Trophoblast cell (in vitro differentiated cells and primary cell): ENCODE measurements at regions not wholly inside any gene's neighbourhood (a gene's known extent, or its start where the extent isn't known, plus 50 kb on each side); places are given as distances from the start of the nearest gene placed in this dataset.

ENCODE experiments used
- DNase-seq, 2 donors: peaks; one replicate each; pipeline ENCODE4 v3.0.0-alpha.2; 2016
- H2AFZ ChIP-seq: 2 replicates; pipeline ENCODE4 v1.6.1; 2013; ENCODE audit warnings: low read length, moderate library complexity, mild to moderate bottlenecking; ENCODE audit not compliant: insufficient read depth, poor library complexity
- H2AK5ac ChIP-seq: 2 replicates; pipeline ENCODE4 v1.6.1; 2013; ENCODE audit warnings: mild to moderate bottlenecking, low read length
- H2BK120ac ChIP-seq: 2 replicates; pipeline ENCODE4 v1.6.1; 2013; ENCODE audit warnings: low read length, mild to moderate bottlenecking, moderate library complexity; ENCODE audit not compliant: insufficient read depth, poor library complexity
- H2BK12ac ChIP-seq: 2 replicates; pipeline ENCODE4 v1.6.1; 2013; ENCODE audit warnings: mild to moderate bottlenecking, low read length, moderate library complexity
- H2BK5ac ChIP-seq: 2 replicates; pipeline ENCODE4 v1.6.1; 2013; ENCODE audit warnings: low read length, low read depth, moderate library complexity, mild to moderate bottlenecking; ENCODE audit not compliant: poor library complexity
- H3K14ac ChIP-seq: 2 replicates; pipeline ENCODE4 v1.6.1; 2013; ENCODE audit warnings: mild to moderate bottlenecking, low read length
- H3K18ac ChIP-seq: 2 replicates; pipeline ENCODE4 v1.6.1; 2013; ENCODE audit warnings: mild to moderate bottlenecking, low read length
- H3K23ac ChIP-seq: 2 replicates; pipeline ENCODE4 v1.6.1; 2013; ENCODE audit warnings: low read length
- H3K27ac ChIP-seq: 2 replicates; pipeline ENCODE4 v1.5.1; 2013; ENCODE audit warnings: low read depth, mild to moderate bottlenecking, inconsistent platforms, low read length, moderate library complexity
- H3K27me3 ChIP-seq: 2 replicates; pipeline ENCODE4 v1.6.1; 2013; ENCODE audit warnings: inconsistent platforms, mild to moderate bottlenecking, low read length, moderate library complexity; ENCODE audit not compliant: insufficient read depth
- H3K36me3 ChIP-seq, 2 experiments: 1 replicate in 1 of 2; 2 replicates in 1 of 2; pipeline ENCODE4 v1.6.1; 2013; ENCODE audit warnings: low read length in 2 of 2, mild to moderate bottlenecking in 2 of 2, moderate library complexity in 1 of 2; ENCODE audit not compliant: insufficient read depth in 2 of 2, control insufficient read depth in 1 of 2
- H3K4ac ChIP-seq: 2 replicates; pipeline ENCODE4 v1.6.1; 2013; ENCODE audit warnings: low read depth, mild to moderate bottlenecking, low read length, moderate library complexity
- H3K4me1 ChIP-seq, 2 experiments: 1 replicate in 1 of 2; 2 replicates in 1 of 2; pipeline ENCODE4 v1.6.1; 2013; ENCODE audit warnings: low read length in 2 of 2, mild to moderate bottlenecking in 2 of 2, moderate library complexity in 1 of 2; ENCODE audit not compliant: insufficient read depth in 2 of 2, control insufficient read depth in 1 of 2
- H3K4me2 ChIP-seq: 2 replicates; pipeline ENCODE4 v1.6.1; 2013; ENCODE audit warnings: inconsistent platforms, mild to moderate bottlenecking, low read length, moderate library complexity
- H3K4me3 ChIP-seq: 2 replicates; pipeline ENCODE4 v1.5.1; 2013; ENCODE audit warnings: mild to moderate bottlenecking, low read depth, low read length, inconsistent platforms
- H3K79me1 ChIP-seq: one replicate; pipeline ENCODE4 v1.6.1; 2013; ENCODE audit warnings: low read length
- H3K79me2 ChIP-seq: 2 replicates; pipeline ENCODE4 v1.6.1; 2013; ENCODE audit warnings: low read length, mild to moderate bottlenecking; ENCODE audit not compliant: control insufficient read depth, insufficient read depth, poor library complexity
- H3K9ac ChIP-seq: 2 replicates; pipeline ENCODE4 v1.6.1; 2013; ENCODE audit warnings: mild to moderate bottlenecking, low read length
- H3K9me3 ChIP-seq: 2 replicates; pipeline ENCODE4 v1.6.1; 2013; ENCODE audit warnings: low read depth, mild to moderate bottlenecking, control low read depth, inconsistent platforms, low read length; ENCODE audit not compliant: insufficient read depth
- H4K12ac ChIP-seq: 2 replicates; pipeline ENCODE4 v1.6.1; 2013; ENCODE audit warnings: low read depth, mild to moderate bottlenecking, low read length, moderate library complexity
- H4K8ac ChIP-seq: 2 replicates; pipeline ENCODE4 v1.6.1; 2013; ENCODE audit warnings: low read depth, mild to moderate bottlenecking, low read length, moderate library complexity
- H4K91ac ChIP-seq: one replicate; pipeline ENCODE4 v1.6.1; 2013; ENCODE audit warnings: low read depth, mild to moderate bottlenecking, low read length, moderate library complexity
- WGBS: extraction: QIAGEN DNeasy Blood & Tissue Kit; methylation state at CpG from one replicate; pipeline ENCODE4 v1.1.7; 2013; ENCODE audit warnings: missing lambda C conversion rate; ENCODE audit not compliant: insufficient read length, insufficient coverage; ENCODE audit errors: extremely low coverage; 5-methylcytosine and 5-hydroxymethylcytosine counted together

- Histone ChIP-seq H3K9ac (no peak overlapping the region), H3K9me3 (no peaks in the 10 kb centered on the region), H3K4me3 (no peak overlapping the region), H3K79me2 (no peaks in the 10 kb centered on the region), H3K79me1 (peaks cover 11% of the 10 kb centered on the region), H3K36me3 (no peaks in the 10 kb centered on the region), H3K4me1 (peaks cover 6 to 8% of the 10 kb centered on the region in 2 experiments), H3K27me3 (no peaks in the 10 kb centered on the region), H4K12ac (no peak overlapping the region), H4K8ac (no peak overlapping the region), H2BK5ac (no peak overlapping the region), H2AFZ (no peak overlapping the region), H3K14ac (no peak overlapping the region), H3K27ac (no peak overlapping the region), H2BK120ac (no peak overlapping the region), H3K4me2 (no peak overlapping the region), H3K4ac (no peak overlapping the region), H2AK5ac (no peak overlapping the region), H4K91ac (no peak overlapping the region), H3K18ac (no peak overlapping the region), H3K23ac (no peak overlapping the region), H2BK12ac (no peak overlapping the region)
- no peak for DNase-seq
- WGBS, result no CpG with 5 or more reads among the region's 3 CpGs
Measured at GRCh38 chr18:55743736-55744135, 155.7 kb upstream of the TCF4 start.

GRCh38 chr18:55743133-55743532 lies 155.1 kb upstream of the TCF4 start:
- Histone ChIP-seq H3K4ac (no peak overlapping the region), H3K18ac (no peak overlapping the region), H3K9ac (no peak overlapping the region), H2BK12ac (peak overlapping the region; percentile 69), H3K36me3 (no peaks in the 10 kb centered on the region), H3K23ac (no peak overlapping the region), H4K8ac (no peak overlapping the region), H4K91ac (peak overlapping the region; percentile 83), H3K27me3 (no peaks in the 10 kb centered on the region), H2AK5ac (no peak overlapping the region), H3K14ac (no peak overlapping the region), H3K79me1 (peaks cover 14% of the 10 kb centered on the region), H3K9me3 (no peaks in the 10 kb centered on the region), H3K79me2 (no peaks in the 10 kb centered on the region), H3K4me2 (no peak overlapping the region), H2BK120ac (no peak overlapping the region), H3K4me3 (no peak overlapping the region), H3K4me1 (peaks cover 4 to 7% of the 10 kb centered on the region in 2 experiments), H4K12ac (no peak overlapping the region), H3K27ac (no peak overlapping the region), H2BK5ac (peak overlapping the region; percentile 36), H2AFZ (no peak overlapping the region)
- no peak for DNase-seq
- WGBS, result no CpG with 5 or more reads among the region's 2 CpGs

- Histone ChIP-seq H3K4me1 (peaks cover 5 to 14% of the 10 kb centered on the region in 2 experiments), H2BK12ac (no peak overlapping the region)
- WGBS, result no CpG with 5 or more reads among the region's 2 CpGs
Measured at GRCh38 chr18:55739488-55739887, 151.5 kb upstream of the TCF4 start.

GRCh38 chr18:55738483-55739114 lies 150.6 kb upstream of the TCF4 start:
- peak in 1 of 2 donors; percentile 14 for DNase-seq

More at GRCh38 chr18:55739488-55739887, 151.5 kb upstream of the TCF4 start:
- no peak overlapping the region for H2AK5ac ChIP-seq
- H3K36me3 ChIP-seq, result no peaks in the 10 kb centered on the region
- no peak overlapping the region for H2BK120ac ChIP-seq
- no peak overlapping the region for H3K4ac ChIP-seq
- no peak overlapping the region for H4K12ac ChIP-seq
- H3K14ac ChIP-seq, result no peak overlapping the region
- H3K23ac ChIP-seq, result no peak overlapping the region
- no peak overlapping the region for H3K9ac ChIP-seq
- H3K4me3 ChIP-seq, result no peak overlapping the region
- H3K79me2 ChIP-seq, result no peaks in the 10 kb centered on the region
- no peak for DNase-seq
- H2BK5ac ChIP-seq, result no peak overlapping the region
- H4K91ac ChIP-seq, result no peak overlapping the region
- no peak overlapping the region for H3K27ac ChIP-seq
- H4K8ac ChIP-seq, result no peak overlapping the region
- no peak overlapping the region for H2AFZ ChIP-seq
- no peaks in the 10 kb centered on the region for H3K27me3 ChIP-seq
- no peaks in the 10 kb centered on the region for H3K9me3 ChIP-seq
- peaks cover 31% of the 10 kb centered on the region for H3K79me1 ChIP-seq
- no peak overlapping the region for H3K18ac ChIP-seq
- no peak overlapping the region for H3K4me2 ChIP-seq

More at GRCh38 chr18:55738483-55739114, 150.6 kb upstream of the TCF4 start:
- no peaks in the 10 kb centered on the region for H3K27me3 ChIP-seq
- H3K9ac ChIP-seq, result no peak overlapping the region
- peak overlapping the region; percentile 95 for H3K27ac ChIP-seq
- H2AK5ac ChIP-seq, result no peak overlapping the region
- no peak overlapping the region for H3K4me2 ChIP-seq
- peak overlapping the region; percentile 76 for H2BK12ac ChIP-seq
- peak overlapping the region; percentile 47 for H4K91ac ChIP-seq
- no peaks in the 10 kb centered on the region for H3K79me2 ChIP-seq
- H3K14ac ChIP-seq, result peak overlapping the region; percentile 14
- no peak overlapping the region for H3K23ac ChIP-seq
- peak overlapping the region; percentile 27 for H3K4ac ChIP-seq
- peaks cover 5 to 14% of the 10 kb centered on the region in 2 experiments for H3K4me1 ChIP-seq
- no peak overlapping the region for H3K4me3 ChIP-seq
- no CpG with 5 or more reads among the region's 3 CpGs for WGBS
- peak overlapping the region; percentile 83 for H2BK120ac ChIP-seq
- H2BK5ac ChIP-seq, result peak overlapping the region; percentile 70
- peaks cover 36% of the 10 kb centered on the region for H3K79me1 ChIP-seq
- no peaks in the 10 kb centered on the region for H3K36me3 ChIP-seq
- peak overlapping the region; percentile 3 for H4K8ac ChIP-seq
- no peak overlapping the region for H4K12ac ChIP-seq
- no peak overlapping the region for H2AFZ ChIP-seq
- no peak overlapping the region for H3K18ac ChIP-seq
- no peaks in the 10 kb centered on the region for H3K9me3 ChIP-seq
